Type B pancreatic cell (in vitro differentiated cells): ENCODE measurements at regions not wholly inside any gene's neighbourhood (a gene's known extent, or its start where the extent isn't known, plus 50 kb on each side); places are given as distances from the start of the nearest gene placed in this dataset.

Experiments used
- DNase-seq: peaks from one replicate; pipeline ENCODE4 v3.0.0; 2021; ENCODE audit warnings: mixed read lengths; ENCODE audit not compliant: unreplicated experiment; ENCODE audit errors: extremely low spot score
- H3K27ac Mint-ChIP-seq: 2 replicates; pipeline ENCODE4 v1.8.0; 2021; ENCODE audit warnings: mild to moderate bottlenecking, mixed read lengths
- H3K27me3 Mint-ChIP-seq: 2 replicates; pipeline ENCODE4 v1.8.0; 2021; ENCODE audit warnings: mixed read lengths
- H3K36me3 Mint-ChIP-seq: 2 replicates; pipeline ENCODE4 v1.8.0; 2021; ENCODE audit warnings: mixed read lengths
- H3K4me1 Mint-ChIP-seq: one replicate; pipeline ENCODE4 v1.8.0; 2021; ENCODE audit warnings: mixed read lengths; ENCODE audit not compliant: unreplicated experiment
- H3K4me3 Mint-ChIP-seq: 2 replicates; pipeline ENCODE4 v1.8.0; 2021; ENCODE audit warnings: mild to moderate bottlenecking, mixed read lengths
- H3K9me3 Mint-ChIP-seq: 2 replicates; pipeline ENCODE4 v1.8.0; 2021; ENCODE audit warnings: mixed read lengths
- CTCF ChIP-seq: fragments of 200-600 bp; sonication (generic); conservative IDR thresholded peaks from 2 replicates; pipeline ENCODE4 v1.5.0; 2021; ENCODE audit warnings: antibody characterized with exemption, mild to moderate bottlenecking

GRCh38 chr2:134774786-134775641 is 56.2 kb upstream of the TMEM163 start:
- TF ChIP-seq CTCF = no peak
- H3K4me1 Mint-ChIP-seq = peaks cover 14% of the 10 kb centered on the region
- peak overlapping the region; percentile 73 for H3K27ac Mint-ChIP-seq
- H3K4me3 Mint-ChIP-seq = peak overlapping the region; percentile 2
- no peaks in the 10 kb centered on the region for H3K36me3 Mint-ChIP-seq
- peaks cover 3% of the 10 kb centered on the region for H3K27me3 Mint-ChIP-seq
- DNase-seq = no peak
- H3K9me3 Mint-ChIP-seq = no peaks in the 10 kb centered on the region

- no peak overlapping the region for H3K4me3 Mint-ChIP-seq
- no peak for TF ChIP-seq CTCF
Observed at GRCh38 chr2:134776836-134777235, 58.0 kb upstream of the TMEM163 start.

DNA sequence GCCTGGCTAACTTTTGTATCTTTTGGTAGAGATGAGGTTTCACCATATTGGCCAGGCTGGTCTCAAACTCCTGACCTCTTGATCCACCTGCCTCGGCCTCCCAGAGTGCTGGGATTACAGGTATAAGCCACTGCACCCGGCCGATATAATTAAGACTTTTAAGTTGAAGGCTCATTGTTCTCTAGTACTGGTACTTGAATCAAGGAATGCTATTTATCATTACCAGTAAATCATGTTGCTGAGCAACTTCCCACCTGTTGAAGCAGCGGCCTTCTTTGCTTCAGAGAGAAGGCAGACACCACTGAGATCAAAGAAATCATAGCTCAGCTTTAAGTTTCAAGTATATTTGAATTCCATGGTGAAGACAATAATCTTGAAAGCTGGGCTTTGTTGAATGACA is 58.8 kb upstream of the TMEM163 start:
- Mint-ChIP-seq H3K36me3 (no peaks in the 10 kb centered on the region), H3K27me3 (peaks cover 3% of the 10 kb centered on the region), H3K9me3 (no peaks in the 10 kb centered on the region), H3K4me1 (peaks cover 18% of the 10 kb centered on the region), H3K27ac (peak overlapping the region; percentile 42), H3K4me3 (no peak overlapping the region)
- DNase-seq = no peak
- TF ChIP-seq CTCF = no peak

More at GRCh38 chr2:134776836-134777235, 58.0 kb upstream of the TMEM163 start:
- peaks cover 18% of the 10 kb centered on the region for H3K4me1 Mint-ChIP-seq
- H3K9me3 Mint-ChIP-seq = no peaks in the 10 kb centered on the region
- H3K36me3 Mint-ChIP-seq = no peaks in the 10 kb centered on the region
- DNase-seq = no peak
- H3K27me3 Mint-ChIP-seq = peaks cover 3% of the 10 kb centered on the region
- H3K27ac Mint-ChIP-seq = no peak overlapping the region

DNA sequence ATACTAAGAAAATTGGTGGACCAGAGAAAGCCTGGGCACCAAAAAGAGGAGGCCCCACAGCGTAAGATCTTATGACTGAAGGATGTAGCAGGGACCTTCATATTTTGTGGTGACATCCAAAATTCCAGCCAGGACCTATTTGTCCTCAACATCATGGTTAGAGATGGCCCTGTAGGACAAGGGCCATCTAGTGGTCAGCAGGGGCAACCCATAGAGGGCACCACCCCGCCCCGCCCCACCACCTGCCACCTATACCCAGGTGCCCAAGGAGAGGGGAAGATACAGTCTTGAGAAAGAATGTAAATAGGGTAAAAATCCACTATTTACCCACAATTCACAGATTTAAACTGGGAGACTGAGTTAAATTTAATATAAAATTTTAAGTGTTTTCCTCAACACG is 59.6 kb upstream of the TMEM163 start:
- TF ChIP-seq CTCF = peak; percentile 50
- Mint-ChIP-seq H3K4me1 (peaks cover 18% of the 10 kb centered on the region), H3K27ac (no peak overlapping the region), H3K36me3 (no peaks in the 10 kb centered on the region), H3K27me3 (peaks cover 3% of the 10 kb centered on the region), H3K9me3 (no peaks in the 10 kb centered on the region), H3K4me3 (no peak overlapping the region)
- no peak for DNase-seq

- H3K36me3 Mint-ChIP-seq = no peaks in the 10 kb centered on the region
- H3K4me1 Mint-ChIP-seq = peaks cover 4% of the 10 kb centered on the region
- no peak for TF ChIP-seq CTCF
- peaks cover 3% of the 10 kb centered on the region for H3K27me3 Mint-ChIP-seq
- H3K27ac Mint-ChIP-seq = no peak overlapping the region
- no peaks in the 10 kb centered on the region for H3K9me3 Mint-ChIP-seq
- DNase-seq = no peak
- no peak overlapping the region for H3K4me3 Mint-ChIP-seq
Observed at GRCh38 chr2:134780972-134781371, 57.4 kb upstream of the ACMSD start.
